SK-N-SH (cell line): ENCODE measurements at regions not wholly inside any gene's neighbourhood (a gene's known extent, or its start where the extent isn't known, plus 50 kb on each side); places are given as distances from the start of the nearest gene placed in this dataset.

Source experiments
- CTCF ChIA-PET: fragments of 300-600, 350-600 bp; formaldehyde crosslinking; extraction: SDS; loops from one replicate; lab custom pipeline; 2021; lab: Yijun Ruan, JAX
- POLR2A ChIA-PET: fragments of 350-600 bp; sonication (Branson Sonifier 250); formaldehyde crosslinking; extraction: SDS; loops from one replicate; lab custom pipeline; 2020; ENCODE audit warnings: antibody characterized with exemption, inconsistent platforms; lab: Yijun Ruan, JAX
- DNase-seq: peaks from one replicate; pipeline ENCODE4 v3.0.0; 2012
- H2AFZ ChIP-seq: fragments of 200-600 bp; sonication (generic); 2 replicates; pipeline ENCODE4 v1.8.1; 2016; ENCODE audit warnings: antibody characterized with exemption, mild to moderate bottlenecking, low read depth
- H3F3A ChIP-seq: fragments of 200-600 bp; sonication (generic); replicated peaks from 2 replicates; pipeline ENCODE3; 2016; ENCODE audit warnings: antibody characterized with exemption, mild to moderate bottlenecking; ENCODE audit not compliant: insufficient read depth
- H3K27ac ChIP-seq, 2 experiments: fragments of 200-500 bp in 1 of 2; fragments of 200-600 bp in 1 of 2; sonication (Bioruptor generic) in 1 of 2; sonication (generic), shearing (Covaris generic) in 1 of 2; 2 replicates each; pipeline versions ENCODE4 v1.5.1 to v1.6.1; 2014 to 2016; ENCODE audit warnings: low read depth in 2 of 2, inconsistent platforms in 1 of 2, low read length in 1 of 2, mild to moderate bottlenecking in 1 of 2, mixed read lengths in 1 of 2
- H3K27me3 ChIP-seq: fragments of 200-600 bp; sonication (generic), shearing (Covaris generic); 2 replicates; pipeline ENCODE4 v1.6.1; 2016; ENCODE audit warnings: mixed run types; ENCODE audit not compliant: insufficient read depth
- H3K36me3 ChIP-seq, 2 experiments: fragments of 200-500 bp in 1 of 2; fragments of 200-600 bp in 1 of 2; sonication (Bioruptor generic) in 1 of 2; sonication (generic) in 1 of 2; replicated peaks in 1 of 2; 2 replicates each; pipeline versions ENCODE3 to v1.5.1; 2014 to 2016; ENCODE audit warnings: low read length in 1 of 2, mild to moderate bottlenecking in 1 of 2; ENCODE audit not compliant: insufficient read depth in 2 of 2, control insufficient read depth in 1 of 2
- H3K4me1 ChIP-seq, 2 experiments: fragments of 200-500 bp in 1 of 2; fragments of 200-600 bp in 1 of 2; sonication (Bioruptor generic) in 1 of 2; sonication (generic), shearing (Covaris generic) in 1 of 2; 2 replicates each; pipeline versions ENCODE4 v1.5.1 to v1.6.1; 2014 to 2016; ENCODE audit warnings: low read depth in 1 of 2, low read length in 1 of 2, mixed run types in 1 of 2; ENCODE audit not compliant: insufficient read depth in 2 of 2, control insufficient read depth in 1 of 2
- H3K4me2 ChIP-seq: fragments of 200-600 bp; sonication (generic), shearing (Covaris generic); 2 replicates; pipeline ENCODE4 v1.6.1; 2017; ENCODE audit warnings: mixed run types
- H3K4me3 ChIP-seq, 2 experiments: fragments of 200-500 bp in 1 of 2; fragments of 200-600 bp in 1 of 2; sonication (Bioruptor generic) in 1 of 2; sonication (generic), shearing (Covaris generic) in 1 of 2; 2 replicates each; pipeline versions ENCODE4 v1.5.1 to v1.8.1; 2014 to 2016; ENCODE audit warnings: low read depth in 2 of 2, inconsistent platforms in 1 of 2, low read length in 1 of 2, mild to moderate bottlenecking in 1 of 2, mixed read lengths in 1 of 2, moderate library complexity in 1 of 2
- H3K79me2 ChIP-seq: fragments of 200-600 bp; sonication (generic); 2 replicates; pipeline ENCODE4 v1.8.1; 2017; ENCODE audit warnings: mild to moderate bottlenecking; ENCODE audit not compliant: insufficient read depth
- H3K9ac ChIP-seq: fragments of 200-600 bp; sonication (generic); 2 replicates; pipeline ENCODE4 v1.6.1; 2017; ENCODE audit warnings: mixed run types
- H3K9me2 ChIP-seq: fragments of 200-600 bp; sonication (generic); 2 replicates; pipeline ENCODE4 v1.6.1; 2017; ENCODE audit warnings: mixed run types
- H3K9me3 ChIP-seq: fragments of 200-600 bp; sonication (generic); 2 replicates; pipeline ENCODE4 v1.6.1; 2017; ENCODE audit warnings: mixed run types, mild to moderate bottlenecking, moderate library complexity
- H4K20me1 ChIP-seq: fragments of 200-600 bp; sonication (generic); 2 replicates; pipeline ENCODE4 v1.6.1; 2017; ENCODE audit warnings: mild to moderate bottlenecking, mixed run types; ENCODE audit not compliant: insufficient read depth
- ELF1 ChIP-seq: IDR thresholded peaks from 2 replicates; pipeline ENCODE4 v1.4.0; 2012
- EP300 ChIP-seq, 2 experiments: IDR thresholded peaks; 2 replicates each; pipeline versions ENCODE4 v1.4.0 to v1.6.1; 2012; ENCODE audit warnings: borderline replicate concordance in 1 of 2, low read depth in 1 of 2, low read length in 1 of 2
- EZH2phosphoT487 ChIP-seq: fragments of 200-600 bp; sonication (generic); IDR thresholded peaks from 2 replicates; pipeline ENCODE4 v1.6.1; 2017; ENCODE audit warnings: low read depth, mixed run types, mild to moderate bottlenecking, antibody characterized with exemption, moderate library complexity, borderline replicate concordance
- FOXM1 ChIP-seq: IDR thresholded peaks from 2 replicates; pipeline ENCODE4 v1.4.0; 2012; ENCODE audit warnings: low read depth, mild to moderate bottlenecking
- GATA2 ChIP-seq: sonication (generic); formaldehyde crosslinking; IDR thresholded peaks from 2 replicates; pipeline ENCODE4 v1.5.0; 2020; ENCODE audit warnings: mild to moderate bottlenecking, missing genetic modification reagents
- IRF3 ChIP-seq: fragments of 150-350 bp; IDR thresholded peaks from 2 replicates; pipeline ENCODE4 v1.6.1; 2016; ENCODE audit warnings: mild to moderate bottlenecking, low read depth, low read length
- JUND ChIP-seq: IDR thresholded peaks from 2 replicates; pipeline ENCODE4 v1.4.0; 2012
- MAX ChIP-seq: IDR thresholded peaks from 2 replicates; pipeline ENCODE4 v1.4.0; 2012; ENCODE audit warnings: low read depth
- NFIC ChIP-seq: IDR thresholded peaks from 2 replicates; pipeline ENCODE4 v1.4.0; 2012; ENCODE audit warnings: borderline replicate concordance
- POLR2AphosphoS5 ChIP-seq: IDR thresholded peaks from 2 replicates; pipeline ENCODE4 v1.6.1; 2012; ENCODE audit warnings: low read depth, low read length
- RAD21 ChIP-seq: IDR thresholded peaks from 2 replicates; pipeline ENCODE4 v1.6.1; 2012; ENCODE audit warnings: mild to moderate bottlenecking, low read length
- RCOR1 ChIP-seq: fragments of 150-350 bp; IDR thresholded peaks from 2 replicates; pipeline ENCODE4 v1.6.1; 2017; ENCODE audit warnings: antibody characterized with exemption, low read length
- REST ChIP-seq: IDR thresholded peaks from 2 replicates; pipeline ENCODE4 v1.6.1; 2012; ENCODE audit warnings: mild to moderate bottlenecking, low read depth, low read length, moderate library complexity
- RXRA ChIP-seq: IDR thresholded peaks from 2 replicates; pipeline ENCODE4 v1.4.0; 2012; ENCODE audit warnings: low read depth, mild to moderate bottlenecking, borderline replicate concordance
- TCF12 ChIP-seq: IDR thresholded peaks from 2 replicates; pipeline ENCODE4 v1.4.0; 2012
- USF1 ChIP-seq: IDR thresholded peaks from 2 replicates; pipeline ENCODE4 v1.4.0; 2012; ENCODE audit warnings: low read depth, borderline replicate concordance
- USF2 ChIP-seq: fragments of 150-350 bp; IDR thresholded peaks from 2 replicates; pipeline ENCODE4 v1.6.1; 2017; ENCODE audit warnings: antibody characterized with exemption, low read length, low read depth, borderline replicate concordance
- YY1 ChIP-seq: IDR thresholded peaks from 2 replicates; pipeline ENCODE4 v1.4.0; 2012; ENCODE audit warnings: low read depth, mild to moderate bottlenecking
- WGBS: methylation state at CpG from one replicate; pipeline ENCODE4 v1.1.6; 2017; ENCODE audit warnings: low lambda C conversion rate; 5-methylcytosine and 5-hydroxymethylcytosine counted together
- TF ChIP-seq, protein P1 (sequence below): IDR thresholded peaks from 2 replicates; pipeline ENCODE4; 2012

GRCh38 chr16:8505327-8505991 lies 84.9 kb downstream of the TMEM114 start:
- H3K79me2 ChIP-seq = no peaks in the 10 kb centered on the region

More at GRCh38 chr16:8505327-8505991, 84.9 kb downstream of the TMEM114 start:
- WGBS = 9% methylated on average over 7 of the region's 7 CpGs
- Histone ChIP-seq H3K4me2 (no peak overlapping the region), H3K4me3 (no peak overlapping the region), H3K27ac (no peak overlapping the region), H3K9ac (no peak overlapping the region), H2AFZ (no peak overlapping the region), H3K9me2 (no peaks in the 10 kb centered on the region), H3F3A (no peaks in the 10 kb centered on the region), H3K4me1 (peaks cover 0 to 7% of the 10 kb centered on the region in 2 experiments; a peak in 2 of 4 replicates), H3K27me3 (no peaks in the 10 kb centered on the region), H4K20me1 (no peaks in the 10 kb centered on the region), H3K9me3 (no peaks in the 10 kb centered on the region), H3K36me3 (no peaks in the 10 kb centered on the region)
- CTCF ChIA-PET = interaction anchor here (0.9 to 1.3 kb wide), 2 partner anchors 12 to 62 kb away, joined by 3 to 4 read pairs; no protein-coding TSS in a partner anchor
- DNase-seq = no peak
- TF ChIP-seq NFIC (no peak), ELF1 (no peak), POLR2AphosphoS5 (no peak), USF1 (no peak), IRF3 (no peak), USF2 (no peak), FOXM1 (no peak), GATA2 (no peak), JUND (no peak), RCOR1 (no peak), YY1 (no peak), EP300 (IDR thresholded peaks at IDR 0.05; ENCODE audit: borderline replicate concordance in 1 of 2, low read depth in 1 of 2, low read length in 1 of 2) (no peak), MAX (no peak), TCF12 (no peak), RXRA (no peak), REST (no peak), EZH2phosphoT487 (no peak), RAD21 (no peak)
- TF ChIP-seq, protein P1, sequence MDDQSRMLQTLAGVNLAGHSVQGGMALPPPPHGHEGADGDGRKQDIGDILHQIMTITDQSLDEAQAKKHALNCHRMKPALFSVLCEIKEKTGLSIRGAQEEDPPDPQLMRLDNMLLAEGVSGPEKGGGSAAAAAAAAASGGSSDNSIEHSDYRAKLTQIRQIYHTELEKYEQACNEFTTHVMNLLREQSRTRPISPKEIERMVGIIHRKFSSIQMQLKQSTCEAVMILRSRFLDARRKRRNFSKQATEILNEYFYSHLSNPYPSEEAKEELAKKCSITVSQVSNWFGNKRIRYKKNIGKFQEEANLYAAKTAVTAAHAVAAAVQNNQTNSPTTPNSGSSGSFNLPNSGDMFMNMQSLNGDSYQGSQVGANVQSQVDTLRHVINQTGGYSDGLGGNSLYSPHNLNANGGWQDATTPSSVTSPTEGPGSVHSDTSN = no peak
- POLR2A ChIA-PET = no interaction called here
